PFSK-1 (cell line): ENCODE measurements at regions not wholly inside any gene's neighbourhood (a gene's known extent, or its start where the extent isn't known, plus 50 kb on each side); places are given as distances from the start of the nearest gene placed in this dataset.

Source experiments
- FOXP2 ChIP-seq: optimal IDR thresholded peaks from 2 replicates; pipeline ENCODE3; 2011; ENCODE audit warnings: borderline replicate concordance, control low read depth, inconsistent platforms; ENCODE audit not compliant: insufficient read depth; ENCODE audit errors: extremely low read length, extremely low read depth
- POLR2AphosphoS5 ChIP-seq: IDR thresholded peaks from 2 replicates; pipeline ENCODE4 v1.6.1; 2012; ENCODE audit warnings: low read depth, mild to moderate bottlenecking, control low read depth, low read length, moderate library complexity
- SIN3A ChIP-seq: IDR thresholded peaks from 2 replicates; pipeline ENCODE4 v1.6.1; 2012; ENCODE audit warnings: mild to moderate bottlenecking, low read length, moderate library complexity, borderline replicate concordance; ENCODE audit not compliant: insufficient read depth
- TAF1 ChIP-seq: IDR thresholded peaks from 2 replicates; pipeline ENCODE4 v1.6.1; 2012; ENCODE audit warnings: low read length, control low read depth, borderline replicate concordance; ENCODE audit not compliant: insufficient read depth
- TF ChIP-seq, protein P1 (sequence below), 2 experiments: IDR thresholded peaks; 2 replicates each; pipeline versions ENCODE4 v1.6.1 to v1.8.0; 2011 to 2012; ENCODE audit warnings: low read depth in 2 of 2, low read length in 2 of 2, control low read depth in 1 of 2, inconsistent platforms in 1 of 2, mild to moderate bottlenecking in 1 of 2, moderate library complexity in 1 of 2; ENCODE audit not compliant: insufficient read depth in 1 of 2

DNA sequence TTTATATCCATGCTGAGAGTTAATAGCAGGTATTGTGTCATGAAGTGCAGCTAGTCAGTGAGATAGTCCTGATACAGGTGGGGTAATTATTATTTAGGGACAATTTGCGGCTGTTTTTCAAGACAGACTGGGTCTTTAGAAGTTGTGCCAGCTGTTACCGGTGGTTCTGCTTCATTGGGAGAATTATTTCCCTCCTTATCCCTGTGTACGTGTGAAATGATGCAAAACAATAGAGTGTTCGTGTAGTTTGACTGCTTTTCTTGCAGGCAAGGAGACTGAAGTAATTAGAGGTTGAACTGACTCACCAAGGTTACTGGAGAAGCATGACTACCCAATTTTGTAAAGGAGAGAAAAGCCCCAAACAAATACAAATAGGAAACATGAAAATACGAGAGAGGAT lies 101.7 kb downstream of the ARRDC3 start:
- TF ChIP-seq TAF1, result no peak
- TF ChIP-seq, protein P1, sequence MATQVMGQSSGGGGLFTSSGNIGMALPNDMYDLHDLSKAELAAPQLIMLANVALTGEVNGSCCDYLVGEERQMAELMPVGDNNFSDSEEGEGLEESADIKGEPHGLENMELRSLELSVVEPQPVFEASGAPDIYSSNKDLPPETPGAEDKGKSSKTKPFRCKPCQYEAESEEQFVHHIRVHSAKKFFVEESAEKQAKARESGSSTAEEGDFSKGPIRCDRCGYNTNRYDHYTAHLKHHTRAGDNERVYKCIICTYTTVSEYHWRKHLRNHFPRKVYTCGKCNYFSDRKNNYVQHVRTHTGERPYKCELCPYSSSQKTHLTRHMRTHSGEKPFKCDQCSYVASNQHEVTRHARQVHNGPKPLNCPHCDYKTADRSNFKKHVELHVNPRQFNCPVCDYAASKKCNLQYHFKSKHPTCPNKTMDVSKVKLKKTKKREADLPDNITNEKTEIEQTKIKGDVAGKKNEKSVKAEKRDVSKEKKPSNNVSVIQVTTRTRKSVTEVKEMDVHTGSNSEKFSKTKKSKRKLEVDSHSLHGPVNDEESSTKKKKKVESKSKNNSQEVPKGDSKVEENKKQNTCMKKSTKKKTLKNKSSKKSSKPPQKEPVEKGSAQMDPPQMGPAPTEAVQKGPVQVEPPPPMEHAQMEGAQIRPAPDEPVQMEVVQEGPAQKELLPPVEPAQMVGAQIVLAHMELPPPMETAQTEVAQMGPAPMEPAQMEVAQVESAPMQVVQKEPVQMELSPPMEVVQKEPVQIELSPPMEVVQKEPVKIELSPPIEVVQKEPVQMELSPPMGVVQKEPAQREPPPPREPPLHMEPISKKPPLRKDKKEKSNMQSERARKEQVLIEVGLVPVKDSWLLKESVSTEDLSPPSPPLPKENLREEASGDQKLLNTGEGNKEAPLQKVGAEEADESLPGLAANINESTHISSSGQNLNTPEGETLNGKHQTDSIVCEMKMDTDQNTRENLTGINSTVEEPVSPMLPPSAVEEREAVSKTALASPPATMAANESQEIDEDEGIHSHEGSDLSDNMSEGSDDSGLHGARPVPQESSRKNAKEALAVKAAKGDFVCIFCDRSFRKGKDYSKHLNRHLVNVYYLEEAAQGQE (IDR thresholded peaks at IDR 0.05; ENCODE audit: insufficient read depth in 1 of 2, low read depth in 2 of 2, low read length in 2 of 2), result no peak

DNA sequence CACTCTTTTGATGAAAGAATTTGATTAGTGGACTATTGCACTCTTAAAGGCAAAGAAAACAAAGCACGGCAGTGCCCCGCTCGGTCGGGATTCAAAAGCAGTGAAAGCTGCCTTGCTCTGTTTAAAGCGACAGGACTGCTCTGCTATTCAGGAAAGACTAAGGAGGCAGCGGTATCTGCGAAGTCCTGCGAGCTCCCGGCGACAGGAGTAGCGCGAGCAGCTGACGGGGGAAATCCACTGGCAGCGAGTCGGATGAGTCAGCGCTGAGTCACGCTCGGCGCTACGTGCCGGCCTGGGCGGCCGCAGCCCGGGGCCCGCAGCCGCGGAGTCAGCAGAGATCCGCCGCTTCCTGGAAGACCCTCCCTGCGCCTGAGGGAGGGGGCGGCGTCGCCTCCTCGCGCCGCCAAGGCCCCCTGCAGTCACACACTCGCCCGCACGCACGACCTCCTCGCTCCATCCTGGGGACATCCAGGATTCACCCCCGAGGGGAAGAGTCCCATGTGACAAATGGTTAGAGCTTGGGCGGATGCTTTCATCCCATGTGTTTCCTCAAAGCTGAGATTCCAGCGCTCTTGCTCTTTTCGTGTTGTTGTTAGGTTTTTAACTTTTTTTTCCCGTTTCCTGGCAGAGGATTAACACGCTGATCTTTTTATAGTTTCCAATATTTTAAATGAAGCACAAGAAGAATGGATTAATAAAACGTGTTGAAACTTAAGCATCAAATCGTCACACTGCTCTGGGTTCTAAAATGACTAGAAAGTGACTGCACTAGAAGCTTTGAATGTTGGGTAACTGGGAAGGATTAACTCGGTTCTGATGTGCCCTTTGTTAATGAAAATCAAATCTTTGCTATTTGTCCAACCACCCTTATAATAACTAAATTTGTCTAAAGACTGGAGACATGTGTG lies 102.5 kb downstream of the ARRDC3 start:
- TF ChIP-seq, protein P1 (IDR thresholded peaks at IDR 0.05; ENCODE audit: insufficient read depth in 1 of 2, low read depth in 2 of 2, low read length in 2 of 2), result peak in 1 of 2 experiments; percentile 63; a peak in 1 of 4 replicates
- TF ChIP-seq FOXP2 (peak; percentile 98), SIN3A (peak; percentile 79; the same call in 1 of the 2 replicates), POLR2AphosphoS5 (peak; percentile 47), TAF1 (peak; percentile 18; the same call in 1 of the 2 replicates)

DNA sequence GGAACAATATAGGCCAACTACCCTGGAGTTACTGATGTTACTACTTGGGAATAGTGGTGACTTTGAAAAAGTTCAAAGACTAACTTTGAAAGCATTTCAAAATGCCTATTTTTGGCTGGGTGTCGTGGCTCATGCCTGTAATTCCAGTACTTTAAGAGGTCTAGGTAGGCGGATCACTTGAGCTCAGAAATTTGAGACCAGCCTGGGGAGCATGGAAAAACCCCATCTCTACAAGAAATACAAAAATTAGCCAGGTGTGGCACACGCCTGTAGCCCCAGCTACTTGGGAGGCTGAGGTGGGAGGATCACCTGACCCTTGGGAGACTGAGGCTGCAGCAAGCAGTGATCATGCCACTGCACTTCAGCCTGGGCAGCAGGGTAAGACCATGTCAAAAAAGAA lies 105.3 kb downstream of the ARRDC3 start:
- TF ChIP-seq, protein P1 (IDR thresholded peaks at IDR 0.05; ENCODE audit: insufficient read depth in 1 of 2, low read depth in 2 of 2, low read length in 2 of 2), result no peak
- TF ChIP-seq TAF1, result no peak
- no peak for TF ChIP-seq FOXP2
- TF ChIP-seq POLR2AphosphoS5, result no peak
- TF ChIP-seq SIN3A, result no peak

GRCh38 chr5:91277093-91277626 lies 106.0 kb downstream of the ARRDC3 start:
- no peak for TF ChIP-seq POLR2AphosphoS5
- no peak for TF ChIP-seq FOXP2
- TF ChIP-seq, protein P1 (IDR thresholded peaks at IDR 0.05; ENCODE audit: insufficient read depth in 1 of 2, low read depth in 2 of 2, low read length in 2 of 2), result no peak
- TF ChIP-seq TAF1, result no peak
- no peak for TF ChIP-seq SIN3A
